Endothelial cell (in vitro differentiated cells): ENCODE measurements at regions not wholly inside any gene's neighbourhood (a gene's known extent, or its start where the extent isn't known, plus 50 kb on each side); places are given as distances from the start of the nearest gene placed in this dataset.

Experiments
- DNase-seq: peaks from one replicate; pipeline ENCODE4 v3.0.0; 2021; ENCODE audit warnings: low spot score
- H3K27ac Mint-ChIP-seq: one replicate; pipeline ENCODE4 v1.8.0; 2021; ENCODE audit warnings: mixed read lengths, inconsistent platforms; ENCODE audit not compliant: unreplicated experiment
- H3K27me3 Mint-ChIP-seq: one replicate; pipeline ENCODE4 v1.8.0; 2021; ENCODE audit warnings: mild to moderate bottlenecking, moderate library complexity, mixed read lengths, inconsistent platforms; ENCODE audit not compliant: unreplicated experiment
- H3K36me3 Mint-ChIP-seq: one replicate; pipeline ENCODE4 v1.8.0; 2021; ENCODE audit warnings: mild to moderate bottlenecking, low read depth, mixed read lengths, inconsistent platforms; ENCODE audit not compliant: unreplicated experiment
- H3K4me1 Mint-ChIP-seq: one replicate; pipeline ENCODE4 v1.8.0; 2021; ENCODE audit warnings: mild to moderate bottlenecking, mixed read lengths, inconsistent platforms; ENCODE audit not compliant: unreplicated experiment
- H3K4me3 Mint-ChIP-seq: one replicate; pipeline ENCODE4 v1.8.0; 2021; ENCODE audit warnings: mild to moderate bottlenecking, mixed read lengths, inconsistent platforms; ENCODE audit not compliant: unreplicated experiment
- H3K9me3 Mint-ChIP-seq: one replicate; pipeline ENCODE4 v1.8.0; 2021; ENCODE audit warnings: mixed read lengths, inconsistent platforms; ENCODE audit not compliant: unreplicated experiment
- TF ChIP-seq, protein P1 (sequence below): fragments of 200-600 bp; sonication (generic); IDR thresholded peaks from one replicate; pipeline ENCODE4 v1.5.0; 2021; ENCODE audit warnings: antibody characterized with exemption; ENCODE audit not compliant: unreplicated experiment

- Mint-ChIP-seq H3K27me3 (no peaks in the 10 kb centered on the region), H3K9me3 (peaks cover 7% of the 10 kb centered on the region)
- TF ChIP-seq, protein P1, sequence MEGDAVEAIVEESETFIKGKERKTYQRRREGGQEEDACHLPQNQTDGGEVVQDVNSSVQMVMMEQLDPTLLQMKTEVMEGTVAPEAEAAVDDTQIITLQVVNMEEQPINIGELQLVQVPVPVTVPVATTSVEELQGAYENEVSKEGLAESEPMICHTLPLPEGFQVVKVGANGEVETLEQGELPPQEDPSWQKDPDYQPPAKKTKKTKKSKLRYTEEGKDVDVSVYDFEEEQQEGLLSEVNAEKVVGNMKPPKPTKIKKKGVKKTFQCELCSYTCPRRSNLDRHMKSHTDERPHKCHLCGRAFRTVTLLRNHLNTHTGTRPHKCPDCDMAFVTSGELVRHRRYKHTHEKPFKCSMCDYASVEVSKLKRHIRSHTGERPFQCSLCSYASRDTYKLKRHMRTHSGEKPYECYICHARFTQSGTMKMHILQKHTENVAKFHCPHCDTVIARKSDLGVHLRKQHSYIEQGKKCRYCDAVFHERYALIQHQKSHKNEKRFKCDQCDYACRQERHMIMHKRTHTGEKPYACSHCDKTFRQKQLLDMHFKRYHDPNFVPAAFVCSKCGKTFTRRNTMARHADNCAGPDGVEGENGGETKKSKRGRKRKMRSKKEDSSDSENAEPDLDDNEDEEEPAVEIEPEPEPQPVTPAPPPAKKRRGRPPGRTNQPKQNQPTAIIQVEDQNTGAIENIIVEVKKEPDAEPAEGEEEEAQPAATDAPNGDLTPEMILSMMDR: no peak
Measured at GRCh38 chrX:78388663-78389062, 61.3 kb upstream of the CYSLTR1 start.

DNA sequence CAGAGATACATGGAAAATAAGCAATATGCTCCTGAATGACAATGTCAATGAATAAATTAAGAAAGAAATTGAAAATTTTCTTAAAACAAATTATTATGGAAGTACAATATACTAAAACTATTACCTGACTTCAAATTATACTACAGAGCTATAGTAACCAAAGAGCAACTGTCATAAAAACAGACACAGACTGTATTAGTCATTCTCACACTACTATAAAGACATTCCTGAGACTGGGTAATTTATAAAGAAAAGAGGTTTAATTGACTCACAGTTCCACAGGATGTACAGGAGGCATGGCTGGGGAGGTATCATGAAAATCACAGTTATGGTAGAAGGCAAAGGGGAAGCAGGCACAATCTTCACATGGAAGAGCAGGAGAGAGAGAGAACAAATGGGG, 60.0 kb upstream of the CYSLTR1 start:
- H3K36me3 Mint-ChIP-seq: no peaks in the 10 kb centered on the region

More at GRCh38 chrX:78388663-78389062, 61.3 kb upstream of the CYSLTR1 start:
- DNase-seq: no peak
- Mint-ChIP-seq H3K27ac (no peak overlapping the region), H3K36me3 (no peaks in the 10 kb centered on the region), H3K4me1 (no peaks in the 10 kb centered on the region), H3K4me3 (no peak overlapping the region)

DNA sequence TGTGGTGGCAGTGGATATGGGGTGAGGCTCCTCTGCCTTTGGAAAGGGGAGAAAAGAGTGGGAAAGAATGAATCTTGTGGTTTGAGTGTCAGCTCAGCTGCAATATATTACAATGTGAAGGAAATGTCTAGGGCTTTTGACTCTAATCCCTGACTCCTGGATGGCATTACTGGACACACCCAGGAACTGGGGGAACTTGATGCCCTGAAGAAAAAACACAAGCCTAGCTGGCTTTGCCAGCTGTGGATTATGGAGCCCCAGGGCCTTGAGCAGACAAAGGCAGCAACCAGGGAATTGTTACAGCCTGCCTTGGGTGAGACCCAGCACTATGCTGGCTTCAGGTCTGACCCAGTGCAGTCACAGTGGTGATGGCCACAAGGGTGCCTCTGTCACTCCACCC, 57.1 kb upstream of the CYSLTR1 start:
- DNase-seq: no peak
- H3K36me3 Mint-ChIP-seq: no peaks in the 10 kb centered on the region

More for the DNA sequence above, 60.0 kb upstream of the CYSLTR1 start:
- Mint-ChIP-seq H3K4me3 (no peak overlapping the region), H3K27me3 (no peaks in the 10 kb centered on the region), H3K4me1 (no peaks in the 10 kb centered on the region), H3K9me3 (peaks cover 7% of the 10 kb centered on the region), H3K27ac (no peak overlapping the region)
- DNase-seq: no peak
- TF ChIP-seq, protein P1: no peak

GRCh38 chrX:78383594-78383993, 56.2 kb upstream of the CYSLTR1 start:
- Mint-ChIP-seq H3K36me3 (no peaks in the 10 kb centered on the region), H3K4me1 (no peaks in the 10 kb centered on the region), H3K9me3 (no peaks in the 10 kb centered on the region), H3K27me3 (no peaks in the 10 kb centered on the region), H3K4me3 (no peak overlapping the region), H3K27ac (no peak overlapping the region)
- TF ChIP-seq, protein P1: no peak
- DNase-seq: no peak

More for the DNA sequence above, 57.1 kb upstream of the CYSLTR1 start:
- H3K9me3 Mint-ChIP-seq: peaks cover 7% of the 10 kb centered on the region
- H3K4me1 Mint-ChIP-seq: no peaks in the 10 kb centered on the region
- H3K27ac Mint-ChIP-seq: no peak overlapping the region
- H3K27me3 Mint-ChIP-seq: no peaks in the 10 kb centered on the region
- H3K4me3 Mint-ChIP-seq: no peak overlapping the region
- TF ChIP-seq, protein P1: no peak

DNA sequence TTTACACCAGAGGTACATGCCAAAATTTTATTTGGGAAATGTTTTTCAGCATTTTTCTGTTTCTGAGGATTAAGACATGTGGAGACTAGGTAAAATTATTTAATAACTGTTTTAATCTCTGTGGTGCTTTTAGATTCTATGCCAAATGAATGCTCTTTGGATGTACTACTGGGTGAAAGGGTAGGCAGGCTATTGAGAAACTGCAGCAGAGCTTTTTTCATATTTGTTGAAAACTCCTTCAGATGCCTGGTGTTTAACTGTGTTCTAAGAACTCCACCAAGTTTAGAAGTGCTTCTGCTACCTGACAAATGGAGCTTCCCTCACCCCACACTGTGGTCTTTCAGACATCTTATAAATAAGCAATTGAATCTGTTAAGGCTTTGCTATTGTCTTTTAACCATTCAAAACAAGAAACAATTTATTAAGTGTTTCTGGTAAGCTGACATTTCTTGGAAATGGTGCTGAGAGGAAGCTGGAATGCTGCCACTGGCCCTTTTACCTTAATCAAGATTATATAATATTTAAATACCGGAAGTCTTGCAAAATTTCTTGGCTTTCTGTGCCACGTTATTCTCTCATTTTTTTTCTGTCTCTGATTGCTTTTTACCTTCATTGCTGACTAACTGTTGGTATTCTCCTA, 51.2 kb upstream of the CYSLTR1 start:
- no peaks in the 10 kb centered on the region for H3K27me3 Mint-ChIP-seq
- DNase-seq: no peak
- H3K36me3 Mint-ChIP-seq: no peaks in the 10 kb centered on the region
- H3K27ac Mint-ChIP-seq: no peak overlapping the region
- H3K4me1 Mint-ChIP-seq: no peaks in the 10 kb centered on the region
- H3K9me3 Mint-ChIP-seq: no peaks in the 10 kb centered on the region
- no peak overlapping the region for H3K4me3 Mint-ChIP-seq
- TF ChIP-seq, protein P1: no peak
